ENCODE measurements at regions not wholly inside any gene's neighbourhood (a gene's known extent, or its start where the extent isn't known, plus 50 kb on each side); places are given as distances from the start of the nearest gene placed in this dataset.

DNA sequence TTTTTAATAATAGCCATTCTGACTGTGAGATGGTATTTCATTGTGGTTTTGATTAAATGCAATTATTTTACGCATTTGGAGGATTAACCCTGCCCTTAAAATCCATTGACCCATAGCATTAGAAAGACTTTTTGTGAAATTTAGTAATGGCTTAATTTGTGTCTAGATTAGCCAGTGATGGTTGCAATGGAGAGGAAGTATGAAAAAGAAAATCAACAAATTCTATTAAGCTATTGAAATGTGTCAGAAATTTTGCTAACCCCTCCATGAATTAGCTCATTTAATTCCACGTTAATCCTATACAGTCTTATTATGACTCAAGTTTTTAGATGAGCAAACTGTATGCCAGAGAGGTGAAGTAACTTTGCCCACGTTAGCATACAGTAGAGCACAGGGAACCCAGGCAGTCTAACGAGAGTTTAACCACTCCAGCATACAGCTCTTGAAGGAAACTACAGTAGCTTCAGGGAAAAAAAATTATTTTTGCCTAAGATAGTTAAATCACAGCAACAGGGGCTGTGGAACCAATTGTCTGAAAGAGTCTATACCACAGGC lies 158.2 kb upstream of the PPP2R2B start:
- intact Hi-C loops (cut with micrococcal nuclease), result no loop called here

DNA sequence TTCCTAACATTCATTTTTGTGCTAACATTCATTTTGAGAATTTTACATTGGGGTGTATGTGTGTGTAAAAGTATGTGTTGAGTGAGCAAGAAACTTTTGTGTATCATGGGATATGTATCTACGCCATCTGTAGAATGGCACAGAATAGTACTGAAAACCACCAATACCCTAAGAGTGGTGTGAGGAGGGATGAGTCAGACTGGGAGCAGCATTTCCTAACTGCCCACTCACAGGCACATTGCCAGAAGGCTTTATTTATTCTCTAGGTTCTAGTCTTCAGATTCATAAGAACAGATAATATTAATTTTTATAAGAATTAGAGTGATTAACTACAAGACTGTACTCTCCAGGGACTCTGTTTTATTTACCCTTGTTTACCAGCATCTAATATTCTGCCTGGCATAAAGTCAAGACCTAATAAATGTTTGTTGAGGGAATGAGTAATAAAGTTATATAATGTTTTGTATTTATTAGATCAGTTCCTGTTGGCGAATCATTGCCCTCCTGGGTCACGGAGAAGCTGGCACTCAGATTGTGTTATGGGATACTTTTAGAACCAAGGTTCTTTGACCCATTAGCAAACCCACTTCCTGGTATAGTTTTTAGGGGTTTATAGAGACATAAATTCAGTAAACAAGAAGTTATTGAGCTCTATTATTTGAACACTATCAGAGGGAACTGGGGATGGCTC lies 159.1 kb upstream of the PPP2R2B start:
- intact Hi-C loops (cut with micrococcal nuclease), result no loop called here

DNA sequence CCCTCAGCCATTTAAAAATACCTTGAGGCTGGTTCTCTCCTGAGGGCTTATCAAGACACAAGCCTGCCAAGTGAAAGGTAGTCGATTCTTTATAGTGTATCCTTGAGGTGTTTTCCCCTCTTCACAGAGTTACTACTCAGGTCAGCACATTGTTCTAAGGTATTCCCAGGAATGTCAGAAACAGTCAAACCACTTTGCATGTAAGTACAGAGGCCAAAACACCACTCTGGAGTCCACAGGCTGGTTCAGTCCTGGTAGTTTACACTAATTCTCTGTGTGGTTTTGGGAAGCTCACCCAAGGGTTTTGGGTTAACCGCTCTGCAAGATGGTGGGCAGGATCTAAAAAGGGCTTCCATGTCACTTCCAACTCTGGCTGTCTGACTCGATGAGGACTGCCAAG lies 162.3 kb upstream of the PPP2R2B start:
- intact Hi-C loops (cut with micrococcal nuclease), result no loop called here

DNA sequence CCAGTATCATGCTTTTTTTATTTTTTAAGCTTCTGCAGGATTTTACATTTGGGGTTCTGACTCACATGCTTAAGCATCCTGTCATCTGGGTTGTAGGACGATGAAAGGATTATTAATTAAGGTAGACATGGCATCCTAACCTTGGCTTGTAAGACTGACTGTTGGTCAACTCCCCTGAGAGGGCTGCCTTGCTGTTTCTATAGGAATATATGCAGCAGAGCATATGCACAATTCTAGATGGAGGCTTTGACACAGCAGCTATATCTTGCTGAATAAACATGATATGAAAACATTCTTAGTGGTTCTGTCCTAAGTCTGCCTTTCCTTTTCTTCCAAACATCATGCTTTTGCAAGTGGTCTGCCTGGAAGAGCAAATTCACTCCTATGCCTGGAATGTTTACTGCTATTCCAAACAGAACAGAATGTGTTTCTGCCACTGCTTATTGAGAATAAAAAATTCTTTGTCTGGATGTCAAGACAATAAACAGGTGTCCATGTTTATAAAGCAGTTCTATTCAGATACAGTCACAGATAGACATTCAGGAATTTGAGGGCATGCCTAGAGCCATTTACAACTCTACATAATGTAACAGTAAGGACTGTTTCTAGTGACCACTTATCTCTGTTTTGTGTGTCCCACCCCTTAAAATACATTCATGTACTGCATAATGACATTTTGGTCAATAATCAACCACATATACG lies 166.2 kb upstream of the PPP2R2B start:
- intact Hi-C loops (cut with micrococcal nuclease), result no loop called here

DNA sequence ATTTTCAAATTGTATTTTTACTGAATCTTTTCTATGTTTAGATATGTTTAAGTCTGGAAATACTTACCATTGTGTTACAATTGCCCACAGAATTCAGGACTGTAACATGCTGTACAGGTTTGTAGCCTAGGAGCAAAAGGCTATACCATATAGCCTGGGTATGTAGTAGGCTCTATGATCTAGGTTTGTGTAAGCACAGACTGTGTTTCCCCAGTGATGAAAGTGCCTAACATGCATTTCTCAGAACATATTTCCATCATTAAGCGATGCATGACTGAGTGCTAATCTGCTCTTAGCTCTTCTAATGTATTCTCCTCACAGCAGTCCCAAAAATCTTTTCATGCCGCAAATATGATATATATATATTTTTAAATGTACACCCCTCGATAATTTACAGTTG lies 166.7 kb upstream of the PPP2R2B start:
- intact Hi-C loops (cut with micrococcal nuclease), result no loop called here

DNA sequence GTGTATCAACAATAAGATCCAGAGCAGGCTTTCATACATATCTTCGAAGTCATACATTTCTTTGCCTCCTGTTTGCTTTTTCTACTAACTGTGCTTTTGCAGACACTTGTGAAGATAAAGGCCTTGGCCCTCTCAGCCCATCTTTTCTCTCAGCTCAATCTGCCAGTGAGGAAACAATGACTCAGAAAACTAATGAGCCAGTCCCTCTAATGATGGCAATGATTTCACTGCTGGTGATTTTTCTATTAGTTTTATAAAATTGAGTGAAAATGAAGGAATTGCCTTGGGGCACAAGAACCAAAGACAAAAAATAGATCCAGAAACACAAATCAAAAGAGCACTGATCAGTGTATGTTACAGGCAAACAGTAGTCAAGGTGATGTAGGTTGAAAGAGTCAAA lies 167.7 kb upstream of the PPP2R2B start:
- intact Hi-C loops (cut with micrococcal nuclease), result no loop called here

DNA sequence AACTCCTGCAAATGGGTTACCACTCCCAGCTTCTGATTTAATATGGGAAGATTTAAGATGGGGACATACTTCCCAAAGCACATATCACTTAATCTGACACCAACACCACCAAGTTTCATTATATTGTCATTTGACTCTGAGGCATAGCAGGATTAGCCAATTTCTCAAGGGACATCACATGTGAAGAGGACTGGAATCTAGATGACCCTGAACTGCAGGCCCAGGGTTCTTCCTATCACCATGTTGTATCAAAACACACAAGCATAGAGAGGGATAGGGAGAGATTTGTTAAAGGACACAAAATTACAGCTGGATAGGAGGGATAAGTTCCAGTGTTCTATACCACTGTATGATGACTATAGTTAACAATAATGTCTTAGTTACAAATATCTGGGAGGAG lies 168.3 kb upstream of the PPP2R2B start:
- intact Hi-C loops (cut with micrococcal nuclease), result no loop called here

DNA sequence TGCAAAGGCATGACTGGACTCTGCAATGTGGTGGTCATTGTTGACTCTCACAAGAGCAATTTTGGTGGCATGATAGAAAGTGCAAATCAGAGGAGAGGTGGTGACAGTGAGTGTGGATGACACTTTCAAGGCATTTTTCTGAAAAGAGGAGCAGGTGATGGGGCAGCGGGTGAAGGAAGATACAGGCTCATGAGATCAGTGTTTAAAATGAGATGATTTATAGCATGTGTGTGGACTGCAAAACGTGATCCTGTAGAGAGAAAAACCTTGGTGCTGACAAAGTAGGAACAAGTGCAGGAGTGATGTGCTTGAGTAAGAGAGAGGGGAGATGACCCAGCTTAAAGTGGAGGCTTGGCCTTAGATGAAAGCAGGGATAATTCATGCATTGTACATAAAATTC lies 171.2 kb upstream of the PPP2R2B start:
- intact Hi-C loops (cut with micrococcal nuclease), result no loop called here

DNA sequence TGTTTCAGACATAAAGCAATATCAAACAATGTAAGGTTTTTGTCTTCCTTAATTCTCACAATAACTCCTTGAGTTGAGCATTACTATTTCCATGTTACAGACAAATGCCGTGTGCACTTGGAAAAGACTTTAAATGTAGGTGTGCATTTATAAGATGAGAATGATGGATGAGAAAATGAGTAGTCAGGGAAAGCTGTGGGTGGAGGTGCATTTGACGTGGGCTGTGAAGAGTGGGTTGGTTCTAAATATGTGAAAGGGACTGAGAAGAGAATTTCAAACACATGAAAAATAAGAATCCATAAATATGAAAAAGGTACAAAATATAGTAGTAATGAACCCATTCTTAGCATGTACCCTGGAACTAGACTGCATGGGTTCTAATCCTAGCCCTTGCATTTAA lies 171.6 kb upstream of the PPP2R2B start:
- intact Hi-C loops (cut with micrococcal nuclease), result no loop called here

DNA sequence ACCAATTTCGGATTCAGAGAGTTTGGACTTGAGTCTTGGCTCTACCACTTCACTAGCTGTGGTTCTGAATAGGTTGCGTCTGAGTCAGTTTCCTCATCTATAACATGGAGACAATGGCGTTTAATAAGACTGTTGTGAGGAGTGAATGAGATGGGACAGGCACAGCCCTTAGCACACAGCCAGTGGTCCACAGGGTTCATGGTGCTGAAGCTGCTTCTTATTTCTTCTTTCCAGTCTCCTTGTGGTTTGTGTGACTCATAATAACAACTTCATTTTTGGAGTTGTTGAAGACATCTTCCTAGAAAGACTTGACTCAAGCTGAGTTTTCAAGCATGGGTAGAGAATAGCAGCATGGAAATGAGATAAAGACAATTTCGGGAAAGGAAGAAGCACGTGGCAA lies 172.6 kb upstream of the PPP2R2B start:
- intact Hi-C loops (cut with micrococcal nuclease), result no loop called here

DNA sequence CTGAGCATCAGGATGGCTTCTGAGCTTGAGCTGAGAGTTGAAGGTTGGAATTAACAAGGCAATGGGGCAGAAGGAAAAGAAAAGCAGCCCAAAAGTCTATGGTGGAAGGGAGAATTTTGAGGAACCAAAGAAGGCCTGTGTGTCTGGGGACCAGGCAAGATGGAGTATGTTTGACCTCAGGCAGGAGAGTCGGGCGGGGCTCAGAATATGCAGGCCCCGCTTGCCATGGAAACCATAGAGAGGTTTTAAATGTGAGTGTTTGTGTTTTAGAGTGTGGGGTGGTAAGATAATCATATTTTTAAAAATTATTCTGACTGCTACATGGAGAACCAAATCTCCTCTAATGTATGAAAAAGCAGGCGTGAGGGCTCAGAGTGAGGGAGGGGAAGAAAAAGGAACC lies 174.0 kb upstream of the PPP2R2B start:
- intact Hi-C loops (cut with micrococcal nuclease), result no loop called here

DNA sequence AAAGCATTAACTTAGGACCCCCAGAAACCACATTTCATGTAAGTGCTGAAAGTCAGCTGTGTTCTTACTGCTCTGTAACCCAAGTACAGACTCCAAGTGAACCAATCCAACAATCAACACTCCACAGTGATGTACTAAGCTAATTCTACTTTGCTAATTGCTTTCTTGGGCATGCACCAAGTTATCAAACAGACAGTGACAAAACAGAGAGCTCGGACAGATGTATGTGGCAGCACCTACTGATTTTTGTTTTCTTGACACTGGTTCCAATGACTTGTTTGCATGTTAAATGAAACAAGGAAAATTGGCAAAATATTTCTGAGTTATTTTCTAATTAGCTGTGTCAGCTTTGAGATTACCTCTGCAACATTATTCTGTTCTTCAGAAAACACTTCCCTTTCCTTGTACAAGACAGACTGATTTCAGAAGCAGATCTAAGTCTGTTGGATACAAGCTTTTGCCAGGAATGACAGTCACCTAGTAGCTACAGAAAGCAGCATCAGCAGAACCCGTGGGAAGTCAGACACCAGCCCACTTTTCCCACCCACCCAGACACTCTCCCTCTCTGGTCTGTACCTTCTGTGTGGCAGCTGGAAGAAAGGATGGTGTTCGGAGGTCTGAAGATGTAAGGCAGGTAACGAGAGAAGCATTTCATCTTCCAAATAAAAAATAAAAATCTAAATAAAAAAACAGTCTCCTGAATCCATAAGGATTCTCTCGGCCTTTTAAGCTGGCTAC lies 176.7 kb upstream of the PPP2R2B start:
- intact Hi-C loops (cut with micrococcal nuclease), result no loop called here

DNA sequence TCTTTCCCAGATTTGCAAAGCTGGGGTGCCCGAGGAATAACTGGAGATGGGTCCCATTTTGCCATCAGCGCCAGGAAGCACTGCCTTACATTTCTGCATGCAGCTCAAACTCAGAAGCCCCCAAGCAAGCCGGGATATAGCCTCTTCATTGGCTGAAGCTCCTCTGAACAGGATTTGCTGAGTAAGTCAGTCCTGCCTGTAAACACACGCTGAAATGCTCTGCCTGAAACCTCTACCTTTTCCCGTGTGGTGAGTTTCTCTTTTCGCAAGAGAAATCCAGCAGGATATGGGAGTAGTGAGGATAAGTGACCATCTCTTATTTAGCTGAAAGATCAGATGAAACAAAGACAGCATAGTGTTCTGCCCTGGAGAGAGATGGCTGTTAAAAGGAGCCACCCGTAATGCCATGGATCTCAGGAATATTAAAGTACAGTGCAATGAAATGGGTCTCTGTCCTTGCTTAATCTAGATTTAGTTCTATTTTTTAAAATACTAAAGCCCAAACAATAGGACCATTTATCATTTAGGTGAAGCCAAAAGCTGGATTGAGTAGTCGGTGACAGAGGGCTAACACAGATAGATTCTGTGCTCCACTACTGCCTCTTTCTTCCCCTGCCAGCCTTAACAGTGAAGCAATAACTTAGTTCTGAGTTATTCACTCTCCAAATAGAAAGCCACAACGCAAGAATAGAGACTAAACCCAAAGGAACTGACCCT lies 177.5 kb upstream of the PPP2R2B start:
- intact Hi-C loops (cut with micrococcal nuclease), result no loop called here

DNA sequence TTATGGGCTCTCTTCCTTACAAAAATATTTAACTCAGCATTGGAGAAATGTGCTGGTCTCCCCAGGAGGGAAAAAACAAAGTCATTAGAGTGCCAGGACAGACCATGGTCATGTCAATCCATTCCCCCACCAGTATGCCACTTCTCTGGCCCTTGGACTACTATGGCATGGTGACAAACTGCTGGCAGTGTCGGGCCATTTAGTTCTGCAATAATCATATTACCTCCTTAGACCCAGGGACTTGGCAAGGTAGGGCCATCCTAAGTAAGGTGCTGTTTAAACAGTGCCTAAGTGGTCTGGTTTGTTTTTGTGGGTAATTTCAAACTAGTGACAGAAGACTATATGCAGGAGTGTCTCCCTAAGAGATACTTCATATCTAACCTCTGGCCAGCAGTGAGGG lies 177.8 kb upstream of the STK32A start:
- intact Hi-C loops (cut with micrococcal nuclease), result no loop called here

DNA sequence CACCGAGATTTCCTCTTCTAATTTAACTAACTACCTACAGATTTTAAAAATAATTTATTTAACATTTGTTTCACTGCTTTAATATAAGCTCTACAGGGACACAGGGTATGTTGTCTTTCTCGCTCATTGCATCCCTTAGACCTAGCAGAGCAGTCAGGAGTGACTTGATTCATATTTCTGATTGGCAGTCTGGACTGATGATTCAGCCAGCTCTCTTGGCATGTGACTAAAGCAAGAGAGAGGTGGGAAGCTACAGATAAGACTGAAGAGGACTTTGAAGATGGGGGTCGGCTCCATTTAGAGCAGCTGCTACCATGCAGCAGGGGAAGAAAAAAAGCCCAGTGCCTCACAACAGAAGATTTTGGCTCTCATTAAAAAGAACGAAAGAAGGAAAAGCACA lies 173.4 kb upstream of the STK32A start:
- intact Hi-C loops (cut with micrococcal nuclease), result no loop called here

DNA sequence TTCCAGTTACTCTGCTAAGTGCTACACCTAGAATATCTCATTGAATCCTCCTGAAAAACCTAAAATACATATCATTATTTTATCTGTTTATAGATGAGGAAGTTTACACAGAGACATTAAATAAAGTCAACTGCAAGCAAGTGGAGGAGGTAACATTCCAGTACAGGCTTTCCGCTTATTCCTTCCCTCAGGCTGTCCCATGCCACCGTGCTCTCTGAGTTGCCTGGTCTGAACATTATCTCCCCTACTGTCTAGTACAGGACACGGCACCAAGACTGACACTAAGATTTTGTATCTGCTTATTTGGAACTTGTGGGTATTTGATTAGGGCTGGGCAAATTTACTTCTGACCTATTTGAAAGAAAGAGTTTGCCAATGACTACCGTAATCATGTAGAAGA lies 172.4 kb upstream of the STK32A start:
- intact Hi-C loops (cut with micrococcal nuclease), result no loop called here

DNA sequence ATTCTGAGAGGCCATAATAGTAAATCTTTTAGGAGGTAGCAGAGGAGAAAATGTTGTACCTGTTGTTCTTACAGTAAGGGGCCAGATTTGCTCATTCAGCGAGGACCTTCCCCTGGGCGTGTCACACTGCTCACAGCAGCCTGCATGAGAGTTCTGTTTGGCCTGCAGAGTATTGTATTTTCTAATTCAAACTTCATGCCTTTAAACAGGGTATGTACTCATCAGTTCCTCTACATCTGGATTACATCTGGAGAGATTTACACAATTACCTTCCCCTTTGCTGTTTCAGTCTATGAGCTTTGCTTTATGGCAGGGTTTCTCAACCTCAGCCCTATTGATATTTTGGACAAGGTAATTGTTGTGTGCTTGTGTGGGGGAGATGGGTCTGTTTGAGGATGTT lies 170.9 kb upstream of the STK32A start:
- intact Hi-C loops (cut with micrococcal nuclease), result no loop called here

DNA sequence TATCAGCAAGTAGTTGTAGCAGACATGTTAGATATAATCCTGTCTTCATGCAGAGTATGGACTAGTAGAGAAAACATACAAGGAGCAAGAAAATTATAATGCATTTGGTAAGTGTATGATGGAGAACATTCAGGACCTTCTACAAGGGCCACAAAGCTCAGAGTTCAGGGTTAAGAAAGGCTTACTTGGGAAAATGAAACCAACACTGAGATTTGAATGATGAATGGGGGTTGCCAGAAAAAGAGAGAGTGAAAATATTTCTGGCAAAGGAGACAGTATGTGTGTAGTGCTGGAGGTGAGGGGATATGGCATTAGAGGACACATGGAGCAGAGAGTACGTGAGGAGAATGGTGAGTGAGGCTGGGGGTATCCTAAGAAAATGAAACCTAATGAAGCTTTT lies 169.8 kb upstream of the STK32A start:
- intact Hi-C loops (cut with micrococcal nuclease), result no loop called here

DNA sequence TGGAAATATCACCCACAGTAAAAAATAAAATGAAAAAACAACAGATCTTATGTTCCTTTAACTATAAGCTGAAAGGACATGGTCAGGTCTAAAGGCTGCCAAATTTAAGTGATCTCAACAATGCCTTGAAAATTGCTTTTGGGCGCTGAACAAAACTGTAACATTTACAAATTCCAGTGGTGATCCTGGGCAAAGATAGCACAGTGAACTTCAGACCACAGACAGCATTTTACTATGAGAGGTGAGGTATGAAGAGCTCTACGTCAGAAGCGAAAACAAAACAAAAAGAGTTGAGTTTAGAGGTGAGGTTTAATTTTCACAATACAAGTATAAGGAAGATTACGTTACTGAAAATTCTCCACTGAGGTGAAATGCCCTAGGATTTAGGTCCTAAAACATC lies 165.8 kb upstream of the STK32A start:
- intact Hi-C loops (cut with micrococcal nuclease), result no loop called here

DNA sequence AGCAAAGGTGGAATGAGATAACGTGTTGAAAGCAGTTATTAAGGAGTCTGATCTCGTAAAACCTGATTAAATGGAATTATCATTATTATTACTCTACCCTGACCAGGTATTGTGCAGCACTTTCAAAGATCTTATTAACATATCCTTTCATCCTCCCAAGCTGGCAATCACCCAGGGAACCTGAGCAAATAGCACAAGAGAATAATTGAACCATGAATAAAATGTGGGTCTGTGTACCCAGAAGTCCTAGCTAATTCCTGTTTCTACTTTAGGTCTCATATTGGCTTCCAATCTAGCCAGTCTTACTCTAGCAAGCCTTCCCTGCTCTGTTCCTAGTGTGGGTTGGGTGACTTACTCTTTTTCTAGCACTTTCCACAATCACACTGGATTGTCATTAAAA lies 162.2 kb upstream of the STK32A start:
- intact Hi-C loops (cut with micrococcal nuclease), result no loop called here

DNA sequence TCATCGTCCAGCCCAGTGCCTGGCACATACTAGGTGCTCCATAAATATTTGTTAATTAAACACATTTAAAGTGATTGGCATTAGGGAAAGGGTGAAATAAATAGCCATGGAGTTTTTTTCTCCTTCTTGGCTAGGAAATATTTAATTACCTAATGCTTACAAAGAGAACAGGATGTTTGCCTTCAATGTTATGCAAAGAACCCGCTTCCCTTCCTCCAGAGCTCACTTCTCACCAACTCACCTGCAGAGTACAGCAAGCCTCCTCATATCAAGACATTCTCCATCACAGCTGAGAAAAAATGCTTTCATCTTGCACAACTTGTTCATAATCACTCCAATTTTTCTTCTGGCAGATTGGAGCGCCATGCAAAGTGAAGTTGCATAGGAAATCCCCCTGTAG lies 161.7 kb upstream of the STK32A start:
- intact Hi-C loops (cut with micrococcal nuclease), result no loop called here

DNA sequence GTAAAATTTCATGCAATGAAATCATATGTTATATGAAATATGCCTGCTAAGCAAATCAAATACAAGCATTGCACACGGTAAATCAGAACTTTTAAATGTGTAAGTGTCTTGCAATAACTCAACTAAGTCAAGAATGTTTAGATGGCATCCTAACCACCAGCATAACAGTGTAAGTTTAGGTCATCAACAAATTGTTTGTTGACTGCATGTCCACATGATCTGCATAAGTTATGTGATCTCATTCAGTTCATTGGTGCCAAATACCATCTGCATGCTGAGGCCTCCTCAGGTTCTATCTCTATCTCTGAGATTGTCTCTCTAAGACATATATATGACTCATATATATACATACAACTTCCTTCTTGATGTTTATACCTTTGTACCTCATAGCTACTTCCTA lies 159.6 kb upstream of the STK32A start:
- intact Hi-C loops (cut with micrococcal nuclease), result no loop called here
